ENCODE measurements at regions not wholly inside any gene's neighbourhood (a gene's known extent, or its start where the extent isn't known, plus 50 kb on each side); places are given as distances from the start of the nearest gene placed in this dataset.

DNA sequence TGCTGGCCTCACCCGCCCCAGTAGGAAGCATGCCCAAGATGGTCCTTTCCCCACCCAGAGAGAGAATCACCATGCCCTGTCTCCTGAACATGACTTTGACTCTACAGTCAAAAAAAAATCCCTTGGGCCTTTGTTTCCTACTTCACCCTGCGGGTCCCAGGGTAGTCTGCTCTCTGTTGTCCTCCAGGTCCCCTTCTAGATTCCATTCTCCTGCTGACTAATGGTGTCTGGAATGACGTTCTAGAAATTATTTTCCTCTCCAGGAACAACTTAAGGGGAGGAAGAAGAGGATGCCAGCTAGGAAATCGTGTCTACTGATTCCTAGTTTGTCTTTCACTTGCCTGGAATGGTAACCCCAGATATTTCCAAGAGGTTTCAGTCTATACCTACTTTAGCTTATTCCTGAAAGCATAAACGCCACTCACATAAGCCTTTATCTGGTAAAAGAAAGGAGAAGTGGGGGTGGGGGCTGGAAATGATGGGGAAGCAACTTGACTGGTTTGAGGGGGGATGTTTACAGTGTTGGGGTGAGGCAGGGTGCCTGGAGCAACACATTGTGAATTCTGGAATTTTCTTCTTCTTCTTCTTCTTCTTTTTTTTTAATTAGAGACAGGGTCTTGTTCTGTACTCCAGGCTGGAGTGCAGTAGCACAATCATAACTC lies 93.9 kb downstream of the SNX18 start:
- DNase-seq (ENCODE audit: low read depth): no peak

DNA sequence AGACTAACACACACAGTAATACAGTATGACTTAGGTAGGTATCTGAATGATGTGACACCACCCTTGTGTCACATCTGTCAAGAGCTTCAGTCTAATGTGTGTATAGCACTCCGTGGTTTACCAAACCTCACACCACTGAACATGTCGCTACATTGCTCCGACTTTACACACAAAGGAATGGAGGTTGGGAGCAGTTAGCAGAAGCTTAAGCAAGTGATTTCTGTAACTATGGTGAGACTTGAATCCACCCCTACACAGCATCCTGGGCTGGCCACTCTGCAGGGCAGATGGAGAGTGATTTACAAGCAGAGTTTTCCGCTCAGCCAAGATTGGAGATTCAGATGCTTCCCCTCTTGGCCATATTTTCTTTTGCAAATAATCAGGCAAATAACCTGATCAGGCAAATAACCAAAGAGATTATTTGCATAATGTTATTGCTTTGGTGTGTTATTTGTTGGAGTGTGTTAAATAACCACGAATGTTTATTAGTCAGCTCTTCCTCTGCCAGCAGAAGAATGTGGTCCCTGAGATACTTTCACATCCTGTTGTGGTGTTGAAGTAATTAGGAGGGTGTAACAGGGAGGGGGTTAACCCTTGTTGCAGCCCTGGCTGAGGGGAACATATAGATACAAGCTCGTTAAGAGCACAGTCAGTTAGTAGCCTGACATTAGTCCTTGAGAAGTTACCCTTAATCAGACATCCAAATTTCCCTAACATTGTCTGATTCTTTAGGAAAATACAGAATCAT lies 92.8 kb downstream of the SNX18 start:
- DNase-seq (ENCODE audit: low read depth): peak; percentile 11

DNA sequence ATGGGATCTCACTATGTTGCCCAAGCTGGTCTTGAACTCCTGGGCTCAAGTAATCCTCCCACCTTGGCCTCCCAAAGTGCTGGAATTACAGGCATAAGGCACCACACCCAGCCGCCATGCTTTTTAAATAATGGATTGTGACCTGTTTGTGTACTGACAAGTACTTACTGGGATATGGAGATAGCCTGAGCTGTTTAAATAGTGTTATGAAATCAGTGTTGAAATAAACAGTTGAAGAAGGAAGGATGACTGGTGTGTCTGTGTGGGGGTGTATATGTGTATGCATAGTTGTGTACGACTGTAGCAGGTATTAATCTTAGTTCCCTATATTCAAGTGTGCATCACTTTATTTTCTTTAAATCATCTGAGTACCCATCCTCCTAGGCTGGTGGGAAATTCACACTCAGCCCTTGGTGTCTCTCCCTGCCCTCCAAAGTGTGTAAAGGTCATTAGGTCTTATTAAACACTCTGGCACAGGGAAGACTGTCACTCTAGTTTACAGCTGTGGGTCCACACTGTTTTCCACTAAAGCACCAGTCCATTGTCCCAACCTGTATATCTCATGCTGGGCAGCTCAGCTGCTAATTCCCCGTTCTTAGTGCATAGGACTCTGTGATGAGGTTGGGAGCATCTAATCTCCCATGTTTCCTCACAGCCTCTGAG lies 91.0 kb downstream of the SNX18 start:
- no peak for DNase-seq (ENCODE audit: low read depth)

DNA sequence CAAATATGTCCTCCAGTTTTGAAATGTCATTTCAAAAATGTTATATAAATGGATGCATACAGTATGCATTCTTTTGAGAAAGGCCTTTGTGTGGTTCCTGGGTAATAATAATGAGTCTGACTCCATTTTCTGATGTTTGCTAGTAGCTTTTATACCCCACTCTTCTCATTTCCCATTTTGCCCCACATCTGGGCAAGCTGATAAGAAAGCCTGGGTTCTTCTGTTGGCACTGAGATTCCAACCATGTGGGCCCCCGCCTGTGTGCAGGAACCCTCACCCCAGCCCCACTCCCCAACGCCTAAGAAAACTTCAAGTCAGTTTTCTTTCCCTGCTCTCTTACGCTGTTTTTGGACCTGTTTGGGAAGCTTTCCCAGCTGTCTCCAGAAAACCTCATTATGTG lies 89.4 kb downstream of the SNX18 start:
- no peak for DNase-seq (ENCODE audit: low read depth)

DNA sequence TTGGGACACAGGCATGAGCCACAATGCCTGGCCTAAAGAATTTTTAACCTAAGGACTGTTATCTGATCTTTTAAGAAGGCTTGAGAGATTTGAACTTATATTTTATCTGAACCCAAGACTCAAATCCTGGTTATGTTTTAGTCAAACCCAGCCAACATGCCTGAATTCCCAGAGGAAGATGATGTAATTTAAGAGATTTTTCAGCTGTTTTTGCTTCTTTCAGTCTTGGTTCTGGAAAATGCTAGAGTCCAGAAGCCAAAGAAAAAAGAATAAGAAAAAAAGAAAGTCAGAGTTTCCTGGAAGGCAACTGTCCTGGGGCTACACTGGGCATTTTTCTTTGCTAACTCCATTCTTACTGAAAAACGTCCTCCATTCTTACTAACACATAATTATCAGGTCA lies 85.8 kb downstream of the SNX18 start:
- no peak for DNase-seq (ENCODE audit: low read depth)

DNA sequence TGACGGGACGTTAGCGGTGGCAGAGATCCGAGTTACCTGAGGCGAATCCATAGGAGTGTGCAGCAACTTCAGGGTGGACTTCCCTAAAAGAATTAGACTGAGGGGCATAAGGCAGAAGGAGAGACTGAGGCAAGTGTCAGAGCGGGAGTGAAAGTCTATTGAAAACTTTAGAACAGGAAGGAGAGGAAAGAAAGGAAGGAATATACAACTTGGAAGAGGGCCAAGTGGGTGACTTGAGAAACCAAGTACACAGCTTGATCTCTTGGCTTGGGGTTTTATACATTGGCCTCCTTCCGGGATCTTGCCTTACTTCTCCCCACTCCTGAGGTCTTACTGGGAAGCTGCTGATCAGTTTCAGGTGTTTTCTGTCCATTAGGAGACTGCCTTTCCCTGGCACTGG lies 84.9 kb downstream of the SNX18 start:
- no peak for DNase-seq (ENCODE audit: low read depth)

DNA sequence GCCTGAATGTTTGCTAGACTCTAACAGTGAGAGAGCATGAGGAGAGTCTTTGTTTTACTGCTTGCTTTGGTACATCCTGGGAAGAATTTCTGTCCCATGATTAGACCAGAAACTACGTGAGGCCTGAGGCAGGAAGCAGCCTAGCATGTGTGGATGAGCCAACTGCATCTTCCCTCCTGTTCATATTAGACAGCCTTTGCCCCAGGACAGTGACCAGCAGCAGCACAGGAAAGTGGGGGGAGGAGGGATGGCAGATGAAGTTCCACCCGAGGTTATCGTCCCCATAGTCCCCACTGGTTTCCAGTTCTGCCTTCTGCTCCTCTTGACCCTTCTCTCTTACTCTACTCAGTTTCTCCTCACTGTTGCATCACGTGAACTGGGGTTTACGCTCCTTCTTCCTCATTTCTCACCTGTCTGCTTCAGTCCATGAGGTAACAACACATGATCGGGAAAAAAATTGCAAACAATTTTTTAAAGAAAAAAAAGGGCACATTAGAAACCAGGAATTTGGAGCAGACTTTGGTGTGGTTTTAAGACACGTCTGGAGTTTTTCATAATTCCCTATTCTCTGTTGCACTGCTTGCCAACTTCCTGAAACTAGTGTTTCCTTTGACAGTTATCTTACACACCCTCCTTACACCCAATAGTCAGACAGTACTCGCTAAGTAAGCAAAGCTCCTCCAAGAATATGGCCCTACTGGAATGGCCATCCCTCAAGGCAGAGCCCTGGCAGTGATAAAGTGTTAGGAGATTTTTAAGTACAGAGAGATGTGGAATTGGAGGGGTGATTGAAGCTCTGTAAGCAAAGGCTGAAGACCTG lies 84.1 kb downstream of the SNX18 start:
- DNase-seq (ENCODE audit: low read depth): no peak
